DMS153 treated with DMSO at 0.1 percent for 48 hours (cell line): ENCODE measurements at regions not wholly inside any gene's neighbourhood (a gene's known extent, or its start where the extent isn't known, plus 50 kb on each side); places are given as distances from the start of the nearest gene placed in this dataset.

Experiments used
- DNase-seq: peaks from one replicate; lab custom pipeline; 2025; ENCODE audit not compliant: unreplicated experiment; lab: John Stamatoyannopoulos, UW

- DNase-seq, result no peak
These were observed 262.1 kb downstream of the EIPR1 start for GRCh38 chr2:3115301-3116042.

GRCh38 chr2:3114406-3115185, 263.0 kb downstream of the EIPR1 start:
- no peak for DNase-seq

GRCh38 chr2:3113769-3114168, 263.8 kb downstream of the EIPR1 start:
- no peak for DNase-seq

- DNase-seq, result no peak
These were observed 264.5 kb downstream of the EIPR1 start for GRCh38 chr2:3113122-3113521.

GRCh38 chr2:3112553-3112952, 265.1 kb downstream of the EIPR1 start:
- DNase-seq, result no peak

- DNase-seq, result no peak
These were observed 265.5 kb downstream of the EIPR1 start for GRCh38 chr2:3112131-3112530.

- DNase-seq, result no peak
These were observed 266.5 kb downstream of the EIPR1 start for GRCh38 chr2:3110994-3111666.

- no peak for DNase-seq
These were observed 267.1 kb downstream of the EIPR1 start for GRCh38 chr2:3110555-3110954.

- no peak for DNase-seq
These were observed 268.6 kb downstream of the EIPR1 start for GRCh38 chr2:3108710-3109702.

- DNase-seq, result no peak
These were observed 269.5 kb downstream of the EIPR1 start for GRCh38 chr2:3108105-3108504.

- DNase-seq, result no peak
These were observed 270.1 kb downstream of the EIPR1 start for GRCh38 chr2:3107567-3107966.

- no peak for DNase-seq
These were observed 271.6 kb downstream of the EIPR1 start for GRCh38 chr2:3105814-3106569.

GRCh38 chr2:3104958-3105813, 272.4 kb downstream of the EIPR1 start:
- DNase-seq, result peak; percentile 7

- no peak for DNase-seq
These were observed 273.4 kb downstream of the EIPR1 start for GRCh38 chr2:3104261-3104660.

GRCh38 chr2:3102922-3103569, 274.6 kb downstream of the EIPR1 start:
- DNase-seq, result no peak

- no peak for DNase-seq
These were observed 275.3 kb downstream of the EIPR1 start for GRCh38 chr2:3102081-3102921.

GRCh38 chr2:3101016-3101942, 276.3 kb downstream of the EIPR1 start:
- DNase-seq, result no peak
